MM.1S (cell line): ENCODE measurements at regions not wholly inside any gene's neighbourhood (a gene's known extent, or its start where the extent isn't known, plus 50 kb on each side); places are given as distances from the start of the nearest gene placed in this dataset.

Experiments
- DNase-seq: peaks from one replicate; pipeline ENCODE4 v3.0.0-alpha.2; 2015
- H2AFZ ChIP-seq: fragments of 300-600 bp; sonication (generic); 2 replicates; pipeline ENCODE4 v1.6.0; 2016; ENCODE audit warnings: antibody characterized with exemption, low read length
- H3F3A ChIP-seq: fragments of 300-600 bp; sonication (generic); 2 replicates; pipeline ENCODE4 v1.6.1; 2016; ENCODE audit warnings: mild to moderate bottlenecking, antibody characterized with exemption, low read length, moderate library complexity, mixed read lengths; ENCODE audit not compliant: insufficient read depth
- H3K27ac ChIP-seq: fragments of 300-600 bp; sonication (generic); 2 replicates; pipeline ENCODE4 v1.5.1; 2016; ENCODE audit warnings: mild to moderate bottlenecking, low read length
- H3K27me3 ChIP-seq: fragments of 300-600 bp; sonication (generic); replicated peaks from 2 replicates; pipeline ENCODE4 v1.6.0; 2016; ENCODE audit warnings: low read length; ENCODE audit not compliant: insufficient read depth
- H3K36me3 ChIP-seq: fragments of 300-600 bp; sonication (generic); replicated peaks from 2 replicates; pipeline ENCODE4 v1.6.1; 2016; ENCODE audit warnings: mild to moderate bottlenecking, low read length, mixed read lengths; ENCODE audit not compliant: insufficient read depth
- H3K4me1 ChIP-seq: fragments of 300-600 bp; sonication (generic); 2 replicates; pipeline ENCODE4 v1.6.1; 2016; ENCODE audit warnings: low read length, mixed read lengths
- H3K4me2 ChIP-seq: fragments of 300-600 bp; sonication (generic); 2 replicates; pipeline ENCODE4 v1.6.0; 2016; ENCODE audit warnings: low read depth, low read length
- H3K4me3 ChIP-seq: fragments of 300-600 bp; sonication (generic); 2 replicates; pipeline ENCODE4 v1.5.1; 2016; ENCODE audit warnings: low read length, mixed read lengths
- H3K79me2 ChIP-seq: fragments of 300-600 bp; sonication (generic); 2 replicates; pipeline ENCODE4 v1.6.1; 2016; ENCODE audit warnings: mixed run types, low read length, mixed read lengths
- H3K9ac ChIP-seq: fragments of 300-600 bp; sonication (generic); 2 replicates; pipeline ENCODE4 v1.6.1; 2016; ENCODE audit warnings: low read length, mixed read lengths
- H3K9me2 ChIP-seq: fragments of 300-600 bp; sonication (generic); replicated peaks from 2 replicates; pipeline ENCODE4 v1.6.1; 2016; ENCODE audit warnings: mild to moderate bottlenecking, low read length, mixed read lengths; ENCODE audit not compliant: insufficient read depth
- H3K9me3 ChIP-seq: fragments of 300-600 bp; sonication (generic); replicated peaks from 2 replicates; pipeline ENCODE4 v1.6.1; 2016; ENCODE audit warnings: mild to moderate bottlenecking, low read length, mixed read lengths; ENCODE audit not compliant: insufficient read depth
- H4K20me1 ChIP-seq: fragments of 300-600 bp; sonication (generic); 2 replicates; pipeline ENCODE4 v1.6.1; 2016; ENCODE audit warnings: mild to moderate bottlenecking, low read length, moderate library complexity, mixed read lengths; ENCODE audit not compliant: insufficient read depth
- CTCF ChIP-seq: fragments of 300-600 bp; sonication (generic); IDR thresholded peaks from 2 replicates; pipeline ENCODE4 v1.5.1; 2016; ENCODE audit warnings: antibody characterized with exemption, low read length, mixed read lengths
- EZH2 ChIP-seq: fragments of 300-600 bp; sonication (generic); optimal IDR thresholded peaks from 2 replicates; pipeline ENCODE3; 2017; ENCODE audit warnings: low read depth, mild to moderate bottlenecking, antibody characterized with exemption, low read length, mixed read lengths
- EZH2phosphoT487 ChIP-seq: fragments of 300-600 bp; sonication (generic); IDR thresholded peaks from 2 replicates; pipeline ENCODE4 v1.6.1; 2018; ENCODE audit warnings: antibody characterized with exemption, low read length

GRCh38 chr15:29433050-29433318 is 163.4 kb upstream of the NSMCE3 start:
- no peak overlapping the region for H3K4me2 ChIP-seq
- H3K27ac ChIP-seq: no peak overlapping the region
- H3K79me2 ChIP-seq: no peaks in the 10 kb centered on the region
- no peaks in the 10 kb centered on the region for H4K20me1 ChIP-seq
- H3F3A ChIP-seq: no peaks in the 10 kb centered on the region
- H2AFZ ChIP-seq: no peak overlapping the region
- no peaks in the 10 kb centered on the region for H3K36me3 ChIP-seq
- no peak overlapping the region for H3K4me3 ChIP-seq
- DNase-seq: no peak
- H3K9me3 ChIP-seq: no peaks in the 10 kb centered on the region
- no peaks in the 10 kb centered on the region for H3K27me3 ChIP-seq
- TF ChIP-seq CTCF (no peak), EZH2 (no peak), EZH2phosphoT487 (no peak)
- no peaks in the 10 kb centered on the region for H3K4me1 ChIP-seq
- H3K9me2 ChIP-seq: no peaks in the 10 kb centered on the region
- no peak overlapping the region for H3K9ac ChIP-seq

GRCh38 chr15:29432191-29433049 is 162.8 kb upstream of the NSMCE3 start:
- H3K36me3 ChIP-seq: no peaks in the 10 kb centered on the region
- H3K9ac ChIP-seq: no peak overlapping the region
- TF ChIP-seq EZH2 (no peak), EZH2phosphoT487 (no peak), CTCF (no peak)
- no peaks in the 10 kb centered on the region for H3K4me1 ChIP-seq
- H3F3A ChIP-seq: no peaks in the 10 kb centered on the region
- H3K4me3 ChIP-seq: no peak overlapping the region
- no peak overlapping the region for H3K27ac ChIP-seq
- no peaks in the 10 kb centered on the region for H3K9me3 ChIP-seq
- no peaks in the 10 kb centered on the region for H3K79me2 ChIP-seq
- no peaks in the 10 kb centered on the region for H3K9me2 ChIP-seq
- no peaks in the 10 kb centered on the region for H3K27me3 ChIP-seq
- no peak overlapping the region for H3K4me2 ChIP-seq
- H2AFZ ChIP-seq: no peak overlapping the region
- H4K20me1 ChIP-seq: no peaks in the 10 kb centered on the region
- DNase-seq: no peak

- no peak overlapping the region for H2AFZ ChIP-seq
- H3K4me2 ChIP-seq: no peak overlapping the region
- H3K9me3 ChIP-seq: no peaks in the 10 kb centered on the region
- no peak for DNase-seq
- no peaks in the 10 kb centered on the region for H3K9me2 ChIP-seq
- no peaks in the 10 kb centered on the region for H3F3A ChIP-seq
- no peak overlapping the region for H3K9ac ChIP-seq
- H3K36me3 ChIP-seq: no peaks in the 10 kb centered on the region
- H3K27me3 ChIP-seq: no peaks in the 10 kb centered on the region
- H3K79me2 ChIP-seq: no peaks in the 10 kb centered on the region
- no peak overlapping the region for H3K27ac ChIP-seq
- no peaks in the 10 kb centered on the region for H4K20me1 ChIP-seq
- H3K4me3 ChIP-seq: no peak overlapping the region
- H3K4me1 ChIP-seq: no peaks in the 10 kb centered on the region
- TF ChIP-seq EZH2phosphoT487 (no peak), CTCF (no peak), EZH2 (no peak)
These were observed 161.2 kb upstream of the NSMCE3 start for GRCh38 chr15:29430831-29431230.
